ENCODE measurements at regions not wholly inside any gene's neighbourhood (a gene's known extent, or its start where the extent isn't known, plus 50 kb on each side); places are given as distances from the start of the nearest gene placed in this dataset.

DNA sequence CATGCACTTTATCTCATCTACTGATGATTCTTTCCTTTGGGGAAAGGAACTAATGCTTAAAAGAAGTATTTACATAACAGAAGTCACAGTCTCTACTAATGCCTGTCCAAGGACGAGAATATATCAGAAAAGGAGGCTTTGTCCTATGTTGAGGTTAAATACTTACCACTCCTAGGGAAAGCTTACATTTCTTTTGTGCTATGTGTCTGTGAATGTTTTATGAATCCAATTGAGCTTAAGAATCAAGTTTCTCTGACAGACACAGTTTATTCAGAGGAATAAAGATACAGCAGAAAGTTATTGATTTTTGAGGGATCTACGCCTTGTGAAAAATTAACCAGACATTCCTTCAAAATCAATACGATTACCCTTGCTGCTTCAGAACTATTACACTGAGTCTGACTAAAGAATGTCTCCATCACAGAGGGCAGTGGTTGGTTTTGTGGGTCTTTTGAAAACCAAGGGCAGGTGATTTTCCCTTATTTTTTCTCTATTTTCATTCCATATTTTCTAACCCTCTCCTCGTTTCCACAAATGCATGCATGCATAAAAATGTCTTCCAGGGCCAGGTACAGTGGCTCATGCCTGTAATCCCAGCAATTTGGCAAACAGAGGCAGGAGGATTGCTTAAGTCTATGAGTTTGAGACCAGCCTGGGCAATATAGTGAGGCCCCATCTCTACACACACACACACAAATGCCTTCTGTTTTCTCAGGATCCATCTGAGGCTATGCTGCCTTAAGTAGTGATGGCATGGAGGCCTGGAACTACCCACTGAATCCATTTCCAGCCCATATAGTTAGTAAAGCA, 1095.1 kb downstream of the GALC start:
- Mint-ChIP-seq H3K4me1 (no peaks in the 10 kb centered on the region), H3K27ac (no peak overlapping the region), H3K4me3 (no peak overlapping the region), H3K27me3 (no peaks in the 10 kb centered on the region), H3K36me3 (no peaks in the 10 kb centered on the region), H3K9me3 (peaks cover 0 to 2% (median 0%) of the 10 kb centered on the region in 3 donors)

DNA sequence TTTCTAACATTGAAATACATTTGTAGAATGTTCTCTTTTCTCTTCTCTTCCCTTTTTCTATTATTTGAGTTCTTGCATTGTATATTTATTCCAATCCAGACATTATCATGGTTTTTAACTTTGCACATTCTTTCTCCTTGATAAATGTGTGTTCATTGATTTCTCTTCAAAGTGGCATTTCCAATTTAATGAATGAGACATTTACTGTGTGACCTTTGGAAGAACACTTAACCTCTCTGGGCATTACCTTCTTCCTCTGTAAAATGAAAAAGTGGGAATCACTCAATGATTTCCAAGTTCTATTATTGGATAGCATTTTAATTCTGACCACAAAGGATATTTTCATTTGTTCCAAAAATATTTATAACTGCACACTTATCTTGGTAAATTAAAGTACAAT, 1095.8 kb downstream of the GALC start:
- H3K4me3 Mint-ChIP-seq, result no peak overlapping the region
- H3K9me3 Mint-ChIP-seq, result peaks cover 0 to 6% (median 0%) of the 10 kb centered on the region in 3 donors
- no peaks in the 10 kb centered on the region for H3K36me3 Mint-ChIP-seq
- no peak overlapping the region for H3K27ac Mint-ChIP-seq
- H3K27me3 Mint-ChIP-seq, result no peaks in the 10 kb centered on the region
- no peaks in the 10 kb centered on the region for H3K4me1 Mint-ChIP-seq

DNA sequence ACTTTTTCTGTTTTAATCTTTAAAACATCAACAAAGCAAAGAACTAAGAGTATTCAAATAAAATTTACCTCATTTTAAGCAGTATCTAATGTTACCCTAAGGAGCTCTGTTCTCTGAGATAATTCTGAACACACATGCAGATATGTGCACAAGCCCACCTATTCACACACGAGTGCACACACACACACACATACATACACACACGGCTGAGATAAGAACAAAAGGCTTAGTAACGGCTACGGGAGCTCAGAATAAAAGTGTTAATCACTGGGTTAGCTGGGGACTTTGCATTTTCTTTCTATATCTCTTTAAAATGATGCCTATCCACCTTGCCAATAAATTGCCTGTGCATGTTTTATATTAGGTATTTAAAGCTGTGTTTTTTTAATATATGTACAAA, 1096.3 kb downstream of the GALC start:
- Mint-ChIP-seq H3K9me3 (peaks cover 0 to 6% (median 0%) of the 10 kb centered on the region in 3 donors), H3K36me3 (no peaks in the 10 kb centered on the region), H3K27me3 (no peaks in the 10 kb centered on the region), H3K4me1 (no peaks in the 10 kb centered on the region), H3K4me3 (no peak overlapping the region), H3K27ac (no peak overlapping the region)

DNA sequence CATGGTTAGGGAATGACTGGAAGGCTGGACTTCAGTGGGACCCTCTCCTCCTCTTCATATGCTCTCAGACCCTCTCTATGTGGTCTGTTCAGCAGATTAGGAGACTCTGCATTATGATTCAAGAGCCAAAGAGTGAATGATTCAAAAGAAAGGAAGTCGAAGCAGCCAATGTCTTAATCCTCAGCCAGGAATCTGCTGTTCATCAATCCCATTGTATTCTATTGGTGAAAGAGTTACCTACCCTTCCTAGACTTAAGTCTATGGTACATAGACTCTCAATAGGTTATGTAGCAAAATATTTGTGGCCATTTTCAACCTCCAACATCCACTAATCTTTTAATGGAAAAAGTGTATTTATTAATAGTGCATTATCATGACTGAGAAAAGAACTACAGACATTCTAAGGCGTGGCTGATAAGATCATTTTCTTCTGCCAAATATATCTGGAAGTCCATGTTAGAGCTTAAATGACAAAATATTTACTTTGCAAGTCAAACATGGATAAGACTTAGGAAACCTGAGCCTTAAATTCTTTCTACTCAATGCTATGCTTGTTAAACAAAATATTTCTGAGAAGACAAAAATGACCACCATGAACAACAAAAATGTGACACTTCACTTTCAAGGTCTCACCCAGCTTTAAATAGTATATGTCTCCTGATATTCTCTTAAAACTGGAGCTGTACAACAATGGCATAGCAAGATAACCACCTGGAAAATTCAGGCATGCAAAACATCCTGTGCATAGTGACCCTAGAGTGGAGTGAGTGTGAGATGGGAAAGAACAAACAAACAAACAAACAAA, 1100.6 kb downstream of the GALC start:
- Mint-ChIP-seq H3K4me1 (no peaks in the 10 kb centered on the region), H3K36me3 (no peaks in the 10 kb centered on the region), H3K9me3 (peaks cover 3 to 12% (median 4%) of the 10 kb centered on the region in 3 donors), H3K27me3 (no peaks in the 10 kb centered on the region), H3K27ac (no peak overlapping the region), H3K4me3 (no peak overlapping the region)

DNA sequence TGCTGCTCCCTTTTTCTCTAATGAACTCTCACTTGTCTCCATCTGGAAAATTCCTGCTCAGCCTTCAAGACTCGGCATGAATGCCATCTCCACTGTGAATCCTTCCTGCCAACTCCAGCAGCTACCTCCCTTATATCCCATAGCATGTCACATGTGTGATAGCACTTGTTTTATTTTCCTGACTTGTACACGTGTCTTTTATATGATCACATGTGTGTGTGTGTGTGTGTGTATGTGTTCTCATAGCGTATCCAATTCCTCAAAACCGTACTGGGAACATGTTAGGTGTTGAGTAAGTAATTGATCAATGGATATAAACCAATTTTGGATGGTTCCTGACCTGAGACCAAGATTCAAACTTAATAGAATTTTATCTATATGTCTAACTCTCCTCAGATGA, 1107.7 kb downstream of the GALC start:
- peaks cover 4 to 12% (median 8%) of the 10 kb centered on the region in 3 donors for H3K9me3 Mint-ChIP-seq
- no peaks in the 10 kb centered on the region for H3K36me3 Mint-ChIP-seq
- H3K4me3 Mint-ChIP-seq, result no peak overlapping the region
- H3K27ac Mint-ChIP-seq, result no peak overlapping the region
- H3K4me1 Mint-ChIP-seq, result no peaks in the 10 kb centered on the region
- H3K27me3 Mint-ChIP-seq, result no peaks in the 10 kb centered on the region

DNA sequence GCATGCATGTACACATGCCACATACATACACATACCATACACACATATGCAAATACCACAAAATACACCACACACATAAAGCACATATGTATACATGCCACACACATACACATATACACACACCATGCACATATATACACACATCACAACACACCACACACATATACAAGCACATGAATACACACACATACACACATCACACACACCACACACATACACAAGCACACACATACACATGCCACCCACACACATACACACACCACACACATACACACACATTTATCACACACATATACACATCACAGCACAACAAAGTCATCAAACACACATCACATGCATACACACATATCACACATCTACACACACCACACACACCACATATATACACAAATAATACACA, 1108.5 kb downstream of the GALC start:
- Mint-ChIP-seq H3K36me3 (no peaks in the 10 kb centered on the region), H3K4me1 (no peaks in the 10 kb centered on the region), H3K27me3 (no peaks in the 10 kb centered on the region), H3K27ac (no peak overlapping the region), H3K4me3 (no peak overlapping the region), H3K9me3 (peaks cover 2 to 12% (median 8%) of the 10 kb centered on the region in 3 donors)

DNA sequence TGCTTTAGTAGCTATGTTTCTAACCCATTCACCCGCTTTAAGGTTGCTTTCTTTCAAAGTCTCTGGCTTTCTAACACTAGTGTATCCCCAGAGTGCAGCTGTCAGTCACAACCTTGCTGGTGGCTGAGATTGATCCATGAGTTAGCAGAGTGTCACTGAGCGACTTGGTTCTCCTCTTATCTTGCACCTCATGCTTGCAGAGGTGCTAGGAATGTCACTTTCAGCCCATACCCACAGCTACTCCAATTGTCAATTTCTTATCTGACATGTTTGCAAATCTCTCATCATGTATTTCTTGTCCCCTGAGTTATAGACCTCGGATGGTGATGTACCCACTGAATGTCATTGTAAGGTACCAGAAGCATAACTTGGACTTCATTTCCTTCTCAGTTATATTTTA, 1110.2 kb downstream of the GALC start:
- no peak overlapping the region for H3K27ac Mint-ChIP-seq
- H3K4me1 Mint-ChIP-seq, result no peaks in the 10 kb centered on the region
- no peaks in the 10 kb centered on the region for H3K36me3 Mint-ChIP-seq
- H3K4me3 Mint-ChIP-seq, result no peak overlapping the region
- H3K27me3 Mint-ChIP-seq, result no peaks in the 10 kb centered on the region
- H3K9me3 Mint-ChIP-seq, result peaks cover 2 to 12% (median 8%) of the 10 kb centered on the region in 3 donors

DNA sequence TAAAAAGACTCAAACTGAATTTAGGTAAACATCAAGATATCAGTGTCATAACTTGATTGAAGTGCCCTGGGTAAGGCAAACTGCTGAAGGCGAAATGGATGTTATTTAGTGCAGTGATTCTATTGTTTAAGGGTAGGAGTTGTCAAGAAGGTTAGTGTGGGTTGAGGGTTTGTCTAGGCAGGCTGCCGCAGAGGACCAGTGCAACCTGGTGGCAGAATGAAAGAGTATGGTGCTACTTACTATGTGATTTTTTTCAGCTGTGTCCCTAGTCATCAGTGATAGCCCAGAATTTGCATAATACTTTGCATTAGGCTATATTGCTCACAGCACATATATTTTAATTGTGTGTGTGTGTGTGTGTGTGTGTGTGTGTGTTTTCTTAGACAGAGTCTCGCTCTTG, 1127.0 kb downstream of the GALC start:
- no peak overlapping the region for H3K4me3 Mint-ChIP-seq

DNA sequence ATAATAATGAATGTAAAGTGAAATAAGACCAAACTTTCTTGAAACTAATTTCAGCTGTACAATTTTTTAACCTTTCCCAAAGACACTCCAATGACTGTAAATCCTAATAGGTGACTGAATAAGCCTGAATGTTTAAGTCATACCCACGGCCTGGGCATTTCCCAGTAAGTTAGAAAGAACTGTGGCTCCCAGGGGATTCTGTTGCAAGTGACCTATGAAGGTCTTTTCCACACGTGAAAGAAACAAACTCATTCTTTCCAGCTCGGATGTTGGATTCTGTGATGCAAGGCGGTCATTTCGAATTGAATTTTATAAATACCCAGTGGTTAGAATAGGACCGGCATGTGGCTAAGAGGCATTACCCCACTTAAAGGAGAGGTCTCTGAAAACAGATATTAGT, 1134.4 kb downstream of the GALC start:
- Mint-ChIP-seq H3K27ac (no peak overlapping the region), H3K4me3 (no peak overlapping the region), H3K4me1 (no peaks in the 10 kb centered on the region), H3K36me3 (no peaks in the 10 kb centered on the region), H3K27me3 (no peaks in the 10 kb centered on the region), H3K9me3 (peaks cover 0 to 7% (median 2%) of the 10 kb centered on the region in 3 donors)

More for the DNA sequence above, 1127.0 kb downstream of the GALC start:
- Mint-ChIP-seq H3K27ac (no peak overlapping the region), H3K9me3 (peaks cover 4 to 10% (median 5%) of the 10 kb centered on the region in 3 donors), H3K36me3 (no peaks in the 10 kb centered on the region), H3K4me1 (no peaks in the 10 kb centered on the region), H3K27me3 (no peaks in the 10 kb centered on the region)

DNA sequence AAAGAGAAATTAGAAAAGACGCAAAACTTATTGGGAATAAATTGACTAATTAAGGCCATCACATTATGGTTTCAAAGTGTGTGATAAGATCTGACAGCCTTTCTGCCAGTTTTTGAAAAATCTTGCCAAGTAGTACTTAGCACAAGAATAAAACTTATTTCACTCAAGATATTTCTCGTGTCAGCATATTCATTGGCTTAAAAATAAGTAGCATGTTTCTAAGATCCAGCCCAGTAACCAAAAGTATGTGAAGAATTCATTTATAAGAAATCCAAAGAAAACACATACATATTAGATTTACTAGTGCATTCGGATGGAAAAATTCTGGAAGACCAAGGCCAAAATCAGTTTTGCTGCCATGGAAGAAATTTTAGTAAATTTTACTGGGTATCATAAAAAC, 1135.0 kb downstream of the GALC start:
- H3K9me3 Mint-ChIP-seq, result peaks cover 0 to 9% (median 4%) of the 10 kb centered on the region in 3 donors
- H3K27me3 Mint-ChIP-seq, result no peaks in the 10 kb centered on the region
- H3K4me3 Mint-ChIP-seq, result no peak overlapping the region
- H3K27ac Mint-ChIP-seq, result no peak overlapping the region
- H3K4me1 Mint-ChIP-seq, result peaks cover 0 to 1% (median 0%) of the 10 kb centered on the region in 3 donors
- H3K36me3 Mint-ChIP-seq, result no peaks in the 10 kb centered on the region

DNA sequence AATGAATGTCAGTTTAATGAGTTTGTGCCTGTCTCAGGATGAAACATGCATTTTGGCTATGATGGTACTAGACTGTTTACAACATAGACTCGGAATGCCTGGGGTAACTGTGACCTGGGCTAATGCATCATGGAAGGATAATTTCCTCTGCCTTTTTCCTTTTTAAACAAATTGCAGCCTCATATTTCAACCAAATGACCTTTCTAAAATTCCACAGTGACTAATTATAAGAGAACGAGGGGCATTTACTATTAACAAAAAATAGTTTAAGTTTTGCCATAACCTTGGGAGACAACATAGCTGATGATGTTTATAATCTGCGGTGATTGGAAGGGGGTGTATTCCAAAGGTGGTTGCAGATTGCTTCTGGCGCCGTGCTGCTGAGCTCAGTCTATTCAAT, 1140.5 kb downstream of the GALC start:
- peaks cover 0 to 1% (median 0%) of the 10 kb centered on the region in 3 donors for H3K4me1 Mint-ChIP-seq
- H3K9me3 Mint-ChIP-seq, result peaks cover 4 to 12% (median 6%) of the 10 kb centered on the region in 3 donors
- H3K27ac Mint-ChIP-seq, result no peak overlapping the region
- H3K27me3 Mint-ChIP-seq, result no peaks in the 10 kb centered on the region
- H3K36me3 Mint-ChIP-seq, result no peaks in the 10 kb centered on the region
- H3K4me3 Mint-ChIP-seq, result no peak overlapping the region

DNA sequence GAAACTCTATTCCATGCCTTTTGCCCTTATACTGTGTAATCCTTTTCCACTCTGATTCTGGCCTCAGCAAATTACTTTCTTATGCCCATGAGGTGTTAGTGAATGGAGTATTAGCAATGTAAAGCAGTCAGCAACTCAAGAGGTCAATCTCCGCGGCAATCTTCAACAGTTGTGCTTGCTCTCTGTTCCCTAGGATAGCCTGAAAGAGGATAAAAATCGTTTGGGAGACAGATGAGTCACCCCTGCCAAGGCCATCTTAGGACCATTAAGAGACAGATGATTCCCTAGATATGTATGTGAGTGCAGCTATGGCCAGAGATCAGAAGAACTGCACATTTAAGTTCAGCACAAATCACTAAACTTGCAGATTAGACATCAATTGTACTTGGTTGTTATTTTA, 1145.8 kb downstream of the GALC start:
- H3K9me3 Mint-ChIP-seq, result peaks cover 5 to 8% (median 8%) of the 10 kb centered on the region in 3 donors
- H3K36me3 Mint-ChIP-seq, result no peaks in the 10 kb centered on the region
- no peaks in the 10 kb centered on the region for H3K27me3 Mint-ChIP-seq
- H3K27ac Mint-ChIP-seq, result no peak overlapping the region
- H3K4me3 Mint-ChIP-seq, result no peak overlapping the region
- H3K4me1 Mint-ChIP-seq, result no peaks in the 10 kb centered on the region

DNA sequence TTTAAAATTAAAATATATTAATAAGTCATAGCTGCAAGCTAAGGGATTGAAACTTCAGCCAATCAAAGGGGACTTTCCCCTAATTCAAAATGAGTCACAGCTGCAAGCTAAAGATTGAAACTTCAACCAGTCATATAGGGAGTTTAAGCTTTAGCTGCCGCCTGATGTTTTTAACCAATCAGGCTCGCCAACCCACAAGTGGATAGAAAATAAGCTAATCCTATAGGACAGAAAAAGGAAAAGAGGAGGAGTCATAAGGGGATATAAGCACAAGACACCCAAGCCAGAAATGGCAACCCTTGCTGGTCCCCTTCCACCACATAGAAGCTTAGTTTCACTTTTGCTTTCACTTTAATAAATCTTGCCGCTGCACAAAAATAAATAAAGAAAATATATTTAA, 1154.6 kb downstream of the GALC start:
- Mint-ChIP-seq H3K4me3 (no peak overlapping the region), H3K4me1 (no peaks in the 10 kb centered on the region)

DNA sequence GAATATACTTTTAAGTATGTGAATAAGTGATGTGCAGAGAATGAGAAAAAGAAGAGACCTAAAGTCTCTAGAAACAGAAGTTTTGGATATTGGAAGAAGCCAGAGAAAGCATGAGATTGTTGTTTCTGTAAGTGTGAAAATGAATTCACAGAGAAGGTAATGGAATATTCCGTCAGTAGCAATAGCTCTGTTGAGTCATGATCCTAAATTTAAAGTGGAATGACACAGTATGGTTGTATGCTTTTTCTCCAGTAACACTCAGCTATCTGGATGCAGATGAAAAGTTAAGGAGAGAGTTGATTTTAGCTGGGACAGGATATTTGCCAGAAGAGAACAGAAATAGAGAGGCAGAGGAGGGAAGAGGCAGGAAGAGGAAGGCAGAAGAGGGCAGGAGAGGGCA, 1166.3 kb downstream of the GALC start:
- H3K9me3 Mint-ChIP-seq, result peaks cover 5 to 10% (median 6%) of the 10 kb centered on the region in 3 donors
- H3K4me3 Mint-ChIP-seq, result no peak overlapping the region
- no peaks in the 10 kb centered on the region for H3K27me3 Mint-ChIP-seq
- no peaks in the 10 kb centered on the region for H3K4me1 Mint-ChIP-seq
- no peak overlapping the region for H3K27ac Mint-ChIP-seq
- H3K36me3 Mint-ChIP-seq, result no peaks in the 10 kb centered on the region

More for the DNA sequence above, 1154.6 kb downstream of the GALC start:
- Mint-ChIP-seq H3K9me3 (peaks cover 3 to 14% (median 8%) of the 10 kb centered on the region in 3 donors), H3K27ac (no peak overlapping the region), H3K36me3 (no peaks in the 10 kb centered on the region), H3K27me3 (no peaks in the 10 kb centered on the region)

DNA sequence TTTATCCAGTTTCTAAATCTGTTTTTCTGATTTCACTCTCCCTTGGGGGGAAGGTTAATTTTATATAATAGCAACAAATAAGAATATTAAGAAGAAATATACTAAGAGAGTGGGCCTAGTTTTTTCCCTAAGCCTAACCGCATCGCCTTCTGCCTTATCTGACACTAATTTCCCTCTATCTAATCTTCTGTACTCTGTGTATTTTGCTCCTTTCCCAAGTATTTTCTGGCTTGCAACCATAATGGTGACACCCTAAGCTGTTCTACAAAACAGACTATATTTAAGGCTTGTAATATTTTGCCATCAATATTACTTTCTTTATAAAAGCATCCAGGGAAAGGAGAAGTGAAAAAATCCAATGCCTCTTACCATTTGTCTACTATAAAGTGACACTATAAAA, 1168.8 kb downstream of the GALC start:
- no peak overlapping the region for H3K4me3 Mint-ChIP-seq
- no peaks in the 10 kb centered on the region for H3K4me1 Mint-ChIP-seq
- H3K27ac Mint-ChIP-seq, result no peak overlapping the region
- no peaks in the 10 kb centered on the region for H3K27me3 Mint-ChIP-seq
- H3K36me3 Mint-ChIP-seq, result no peaks in the 10 kb centered on the region
- H3K9me3 Mint-ChIP-seq, result peaks cover 5 to 10% (median 7%) of the 10 kb centered on the region in 3 donors
